ENCODE measurements at regions not wholly inside any gene's neighbourhood (a gene's known extent, or its start where the extent isn't known, plus 50 kb on each side); places are given as distances from the start of the nearest gene placed in this dataset.
A peak's percentile ranks its signal among the peaks of the same experiment; 100 is the strongest.

- Histone ChIP-seq H2AFZ (no peak overlapping the region), H4K20me1 (ENCODE audit: insufficient read depth, poor library complexity, severe bottlenecking) (no peaks in the 10 kb centered on the region), H3K36me3 (replicated peaks; ENCODE audit: insufficient read depth, low read depth) (no peaks in the 10 kb centered on the region), H3K9me3 (ENCODE audit: low read depth) (no peaks in the 10 kb centered on the region), H3K9me2 (replicated peaks; ENCODE audit: insufficient read depth) (no peaks in the 10 kb centered on the region), H3K4me1 (ENCODE audit: insufficient read depth) (no peaks in the 10 kb centered on the region), H3K27me3 (peaks cover 13% of the 10 kb centered on the region), H3K27ac (no peak overlapping the region), H3K4me3 (no peak overlapping the region), H3K4me2 (no peak overlapping the region), H3K79me2 (no peaks in the 10 kb centered on the region)
- peak; percentile 56 for DNase-seq (ENCODE audit: low spot score)
- WGBS (ENCODE audit: low lambda C conversion rate, missing lambda C conversion rate) = 44% methylated on average over 2 of the region's 2 CpGs
- no peak for TF ChIP-seq EZH2 (IDR thresholded peaks at IDR 0.05; ENCODE audit: borderline replicate concordance)
- peak; percentile 65 for TF ChIP-seq CTCF (IDR thresholded peaks at IDR 0.05; ENCODE audit: poor library complexity)
Observed at GRCh38 chr12:61993734-61994345, 266.4 kb upstream of the USP15 start.

- Histone ChIP-seq H3K9me2 (replicated peaks; ENCODE audit: insufficient read depth) (no peaks in the 10 kb centered on the region), H3K9me3 (ENCODE audit: low read depth) (no peaks in the 10 kb centered on the region), H2AFZ (no peak overlapping the region), H4K20me1 (ENCODE audit: insufficient read depth, poor library complexity, severe bottlenecking) (no peaks in the 10 kb centered on the region), H3K27ac (no peak overlapping the region), H3K79me2 (no peaks in the 10 kb centered on the region), H3K27me3 (peaks cover 18% of the 10 kb centered on the region), H3K36me3 (replicated peaks; ENCODE audit: insufficient read depth, low read depth) (no peaks in the 10 kb centered on the region), H3K4me3 (no peak overlapping the region), H3K4me1 (ENCODE audit: insufficient read depth) (no peaks in the 10 kb centered on the region), H3K4me2 (no peak overlapping the region)
- no peak for TF ChIP-seq EZH2phosphoT487 (IDR thresholded peaks at IDR 0.05; ENCODE audit: low read depth, severe bottlenecking, unreplicated experiment)
- TF ChIP-seq EZH2 (IDR thresholded peaks at IDR 0.05; ENCODE audit: borderline replicate concordance) = no peak
- TF ChIP-seq CTCF (IDR thresholded peaks at IDR 0.05; ENCODE audit: poor library complexity) = no peak
- WGBS (ENCODE audit: low lambda C conversion rate, missing lambda C conversion rate) = 81% methylated on average over 1 of the region's 1 CpG
- DNase-seq (ENCODE audit: low spot score) = no peak
Observed at GRCh38 chr12:61996717-61997116, 263.5 kb upstream of the USP15 start.

- H4K20me1 ChIP-seq (ENCODE audit: insufficient read depth, poor library complexity, severe bottlenecking) = no peaks in the 10 kb centered on the region
- DNase-seq (ENCODE audit: low spot score) = no peak
- H3K36me3 ChIP-seq (replicated peaks; ENCODE audit: insufficient read depth, low read depth) = no peaks in the 10 kb centered on the region
- H3K4me1 ChIP-seq (ENCODE audit: insufficient read depth) = no peaks in the 10 kb centered on the region
- no peak overlapping the region for H3K4me2 ChIP-seq
- no peaks in the 10 kb centered on the region for H3K9me3 ChIP-seq (ENCODE audit: low read depth)
- no peak overlapping the region for H3K4me3 ChIP-seq
- 63% methylated on average over 2 of the region's 2 CpGs for WGBS (ENCODE audit: low lambda C conversion rate, missing lambda C conversion rate)
- no peaks in the 10 kb centered on the region for H3K9me2 ChIP-seq (replicated peaks; ENCODE audit: insufficient read depth)
- TF ChIP-seq EZH2phosphoT487 (IDR thresholded peaks at IDR 0.05; ENCODE audit: low read depth, severe bottlenecking, unreplicated experiment) = no peak
- no peak for TF ChIP-seq EZH2 (IDR thresholded peaks at IDR 0.05; ENCODE audit: borderline replicate concordance)
- no peak for TF ChIP-seq CTCF (IDR thresholded peaks at IDR 0.05; ENCODE audit: poor library complexity)
- H3K79me2 ChIP-seq = no peaks in the 10 kb centered on the region
- H2AFZ ChIP-seq = no peak overlapping the region
- H3K27ac ChIP-seq = no peak overlapping the region
- peaks cover 9% of the 10 kb centered on the region for H3K27me3 ChIP-seq
Observed at GRCh38 chr12:61998791-61999190, 261.4 kb upstream of the USP15 start.

DNA sequence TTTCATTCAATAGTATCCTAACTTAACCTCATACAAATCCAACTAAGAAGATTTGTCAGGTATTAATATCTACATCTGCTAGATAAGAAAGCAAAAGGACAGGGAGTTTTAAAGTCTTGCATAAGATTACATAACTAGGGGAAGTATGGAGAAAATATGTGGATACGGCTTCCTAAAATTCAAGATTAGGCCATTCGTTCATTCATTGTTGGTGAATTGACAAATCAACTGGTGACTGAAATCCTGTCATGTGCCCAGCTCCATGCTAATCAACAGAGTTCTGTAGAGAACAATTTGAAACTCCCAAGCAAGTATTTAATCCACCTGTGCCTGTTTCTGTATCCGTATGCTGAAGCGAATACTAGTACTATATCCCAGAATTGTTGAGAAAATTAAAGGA lies 260.9 kb upstream of the USP15 start:
- Histone ChIP-seq H3K9me2 (replicated peaks; ENCODE audit: insufficient read depth) (no peaks in the 10 kb centered on the region), H3K27me3 (peaks cover 9% of the 10 kb centered on the region), H3K4me3 (no peak overlapping the region), H3K79me2 (no peaks in the 10 kb centered on the region), H4K20me1 (ENCODE audit: insufficient read depth, poor library complexity, severe bottlenecking) (no peaks in the 10 kb centered on the region), H3K27ac (no peak overlapping the region), H3K36me3 (replicated peaks; ENCODE audit: insufficient read depth, low read depth) (no peaks in the 10 kb centered on the region), H3K4me2 (no peak overlapping the region), H3K4me1 (ENCODE audit: insufficient read depth) (no peaks in the 10 kb centered on the region), H3K9me3 (ENCODE audit: low read depth) (no peaks in the 10 kb centered on the region), H2AFZ (no peak overlapping the region)
- no peak for DNase-seq (ENCODE audit: low spot score)
- no peak for TF ChIP-seq EZH2 (IDR thresholded peaks at IDR 0.05; ENCODE audit: borderline replicate concordance)
- no peak for TF ChIP-seq EZH2phosphoT487 (IDR thresholded peaks at IDR 0.05; ENCODE audit: low read depth, severe bottlenecking, unreplicated experiment)
- no peak for TF ChIP-seq CTCF (IDR thresholded peaks at IDR 0.05; ENCODE audit: poor library complexity)
- WGBS (ENCODE audit: low lambda C conversion rate, missing lambda C conversion rate) = 80% methylated on average over 4 of the region's 4 CpGs

Measured in hepatocyte (in vitro differentiated cells).